MG63 (cell line): ENCODE measurements at regions not wholly inside any gene's neighbourhood (a gene's known extent, or its start where the extent isn't known, plus 50 kb on each side); places are given as distances from the start of the nearest gene placed in this dataset.

Experiments
- DNase-seq: peaks from one replicate; pipeline ENCODE4 v3.0.0-alpha.2; 2020
- H3K27me3 ChIP-seq: fragments of 250-450 bp; sonication (Bioruptor Pico); 2 replicates; pipeline ENCODE4 v1.5.1; 2020; ENCODE audit warnings: mild to moderate bottlenecking, moderate library complexity
- H3K36me3 ChIP-seq: fragments of 250-450 bp; sonication (Bioruptor Pico); 2 replicates; pipeline ENCODE4 v1.5.1; 2020; ENCODE audit warnings: mild to moderate bottlenecking, moderate library complexity
- H3K4me3 ChIP-seq: fragments of 250-450 bp; sonication (Bioruptor Pico); 2 replicates; pipeline ENCODE4 v1.5.1; 2020; ENCODE audit warnings: mild to moderate bottlenecking, moderate library complexity
- H3K9me3 ChIP-seq: fragments of 250-450 bp; sonication (Bioruptor Pico); 2 replicates; pipeline ENCODE4 v1.5.1; 2020; ENCODE audit warnings: mild to moderate bottlenecking, moderate library complexity

- Histone ChIP-seq H3K4me3 (no peak overlapping the region), H3K27me3 (no peaks in the 10 kb centered on the region; the same call in none of the 2 replicates), H3K36me3 (no peaks in the 10 kb centered on the region), H3K9me3 (no peaks in the 10 kb centered on the region)
- DNase-seq, result no peak
Measured at GRCh38 chr17:37833237-37833859, 88.5 kb upstream of the HNF1B start.

GRCh38 chr17:37831986-37832385 is 87.1 kb upstream of the HNF1B start:
- no peak overlapping the region for H3K4me3 ChIP-seq
- no peak for DNase-seq
- no peaks in the 10 kb centered on the region; the same call in none of the 2 replicates for H3K27me3 ChIP-seq
- no peaks in the 10 kb centered on the region for H3K9me3 ChIP-seq
- no peaks in the 10 kb centered on the region for H3K36me3 ChIP-seq

- Histone ChIP-seq H3K27me3 (no peaks in the 10 kb centered on the region; the same call in none of the 2 replicates), H3K4me3 (no peak overlapping the region), H3K36me3 (no peaks in the 10 kb centered on the region), H3K9me3 (no peaks in the 10 kb centered on the region)
- DNase-seq, result no peak
Measured at GRCh38 chr17:37831492-37831891, 86.6 kb upstream of the HNF1B start.

- DNase-seq, result no peak
- H3K9me3 ChIP-seq, result no peaks in the 10 kb centered on the region
- H3K36me3 ChIP-seq, result no peaks in the 10 kb centered on the region
- no peak overlapping the region for H3K4me3 ChIP-seq
- no peaks in the 10 kb centered on the region; the same call in 1 of the 2 replicates for H3K27me3 ChIP-seq
Measured at GRCh38 chr17:37830151-37830993, 85.5 kb upstream of the HNF1B start.

GRCh38 chr17:37829592-37830123 is 84.8 kb upstream of the HNF1B start:
- Histone ChIP-seq H3K4me3 (no peak overlapping the region), H3K27me3 (no peaks in the 10 kb centered on the region), H3K36me3 (no peaks in the 10 kb centered on the region), H3K9me3 (no peaks in the 10 kb centered on the region)
- no peak for DNase-seq

GRCh38 chr17:37828651-37829124 is 83.8 kb upstream of the HNF1B start:
- Histone ChIP-seq H3K4me3 (no peak overlapping the region), H3K27me3 (no peaks in the 10 kb centered on the region), H3K9me3 (no peaks in the 10 kb centered on the region), H3K36me3 (no peaks in the 10 kb centered on the region)
- DNase-seq, result no peak

GRCh38 chr17:37827905-37828650 is 83.2 kb upstream of the HNF1B start:
- H3K4me3 ChIP-seq, result no peak overlapping the region
- no peak for DNase-seq

GRCh38 chr17:37826497-37827430 is 81.9 kb upstream of the HNF1B start:
- no peaks in the 10 kb centered on the region for H3K36me3 ChIP-seq
- no peak overlapping the region for H3K4me3 ChIP-seq
- no peak for DNase-seq
- H3K9me3 ChIP-seq, result no peaks in the 10 kb centered on the region
- no peaks in the 10 kb centered on the region for H3K27me3 ChIP-seq

More at GRCh38 chr17:37827905-37828650, 83.2 kb upstream of the HNF1B start:
- H3K27me3 ChIP-seq, result no peaks in the 10 kb centered on the region
- no peaks in the 10 kb centered on the region for H3K36me3 ChIP-seq
- no peaks in the 10 kb centered on the region for H3K9me3 ChIP-seq

GRCh38 chr17:37825851-37826250 is 81.0 kb upstream of the HNF1B start:
- Histone ChIP-seq H3K36me3 (no peaks in the 10 kb centered on the region), H3K27me3 (no peaks in the 10 kb centered on the region), H3K4me3 (no peak overlapping the region), H3K9me3 (no peaks in the 10 kb centered on the region)
- no peak for DNase-seq

GRCh38 chr17:37824534-37825485 is 80.0 kb upstream of the HNF1B start:
- DNase-seq, result peak; percentile 86
- Histone ChIP-seq H3K36me3 (no peaks in the 10 kb centered on the region), H3K4me3 (no peak overlapping the region), H3K9me3 (no peaks in the 10 kb centered on the region), H3K27me3 (no peaks in the 10 kb centered on the region)

GRCh38 chr17:37823996-37824395 is 79.1 kb upstream of the HNF1B start:
- H3K4me3 ChIP-seq, result no peak overlapping the region
- H3K27me3 ChIP-seq, result no peaks in the 10 kb centered on the region
- no peaks in the 10 kb centered on the region for H3K9me3 ChIP-seq
- DNase-seq, result no peak
- no peaks in the 10 kb centered on the region for H3K36me3 ChIP-seq

- H3K4me3 ChIP-seq, result no peak overlapping the region
- H3K27me3 ChIP-seq, result no peaks in the 10 kb centered on the region
- H3K9me3 ChIP-seq, result no peaks in the 10 kb centered on the region
- no peaks in the 10 kb centered on the region for H3K36me3 ChIP-seq
- no peak for DNase-seq
Measured at GRCh38 chr17:37820995-37821713, 76.3 kb upstream of the HNF1B start.

GRCh38 chr17:37820313-37820994 is 75.6 kb upstream of the HNF1B start:
- no peak for DNase-seq
- Histone ChIP-seq H3K27me3 (no peaks in the 10 kb centered on the region), H3K36me3 (no peaks in the 10 kb centered on the region), H3K4me3 (no peak overlapping the region), H3K9me3 (no peaks in the 10 kb centered on the region)

GRCh38 chr17:37818689-37819088 is 73.8 kb upstream of the HNF1B start:
- H3K9me3 ChIP-seq, result no peaks in the 10 kb centered on the region
- no peaks in the 10 kb centered on the region for H3K36me3 ChIP-seq
- peak; percentile 77 for DNase-seq
- no peak overlapping the region for H3K4me3 ChIP-seq
- no peaks in the 10 kb centered on the region for H3K27me3 ChIP-seq
